Lower leg skin (tissue), 3 donors: ENCODE measurements at regions not wholly inside any gene's neighbourhood (a gene's known extent, or its start where the extent isn't known, plus 50 kb on each side); places are given as distances from the start of the nearest gene placed in this dataset.

Experiments
- POLR2A ChIP-seq, 2 donors: fragments of 450-650 bp; IDR thresholded peaks; one replicate each; pipeline ENCODE4 v1.6.1; 2016 to 2017; ENCODE audit warnings: antibody characterized with exemption in 2 of 2, mild to moderate bottlenecking in 1 of 2, moderate library complexity in 1 of 2
- TF ChIP-seq, protein P1 (sequence below), 3 donors: fragments of 450-650 bp; IDR thresholded peaks; one replicate each; pipeline ENCODE4 v1.5.1; 2016; ENCODE audit warnings: antibody characterized with exemption in 3 of 3, mild to moderate bottlenecking in 3 of 3, moderate library complexity in 2 of 3

- TF ChIP-seq, protein P1, sequence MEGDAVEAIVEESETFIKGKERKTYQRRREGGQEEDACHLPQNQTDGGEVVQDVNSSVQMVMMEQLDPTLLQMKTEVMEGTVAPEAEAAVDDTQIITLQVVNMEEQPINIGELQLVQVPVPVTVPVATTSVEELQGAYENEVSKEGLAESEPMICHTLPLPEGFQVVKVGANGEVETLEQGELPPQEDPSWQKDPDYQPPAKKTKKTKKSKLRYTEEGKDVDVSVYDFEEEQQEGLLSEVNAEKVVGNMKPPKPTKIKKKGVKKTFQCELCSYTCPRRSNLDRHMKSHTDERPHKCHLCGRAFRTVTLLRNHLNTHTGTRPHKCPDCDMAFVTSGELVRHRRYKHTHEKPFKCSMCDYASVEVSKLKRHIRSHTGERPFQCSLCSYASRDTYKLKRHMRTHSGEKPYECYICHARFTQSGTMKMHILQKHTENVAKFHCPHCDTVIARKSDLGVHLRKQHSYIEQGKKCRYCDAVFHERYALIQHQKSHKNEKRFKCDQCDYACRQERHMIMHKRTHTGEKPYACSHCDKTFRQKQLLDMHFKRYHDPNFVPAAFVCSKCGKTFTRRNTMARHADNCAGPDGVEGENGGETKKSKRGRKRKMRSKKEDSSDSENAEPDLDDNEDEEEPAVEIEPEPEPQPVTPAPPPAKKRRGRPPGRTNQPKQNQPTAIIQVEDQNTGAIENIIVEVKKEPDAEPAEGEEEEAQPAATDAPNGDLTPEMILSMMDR (IDR thresholded peaks at IDR 0.05) = no peak
- TF ChIP-seq POLR2A (IDR thresholded peaks at IDR 0.05) = no peak
Measured at GRCh38 chr3:63067999-63068645, 192.9 kb upstream of the CADPS start.
